Endometrium (tissue), 2 donors: ENCODE measurements at regions not wholly inside any gene's neighbourhood (a gene's known extent, or its start where the extent isn't known, plus 50 kb on each side); places are given as distances from the start of the nearest gene placed in this dataset.

Experiments
- FAIRE-seq: peaks from 2 replicates; lab custom pipeline; 2012; peaks lifted over from hg19 to GRCh38; lab: Jason Lieb, UNC
- donor health status: control.
- donor health status: control.

DNA sequence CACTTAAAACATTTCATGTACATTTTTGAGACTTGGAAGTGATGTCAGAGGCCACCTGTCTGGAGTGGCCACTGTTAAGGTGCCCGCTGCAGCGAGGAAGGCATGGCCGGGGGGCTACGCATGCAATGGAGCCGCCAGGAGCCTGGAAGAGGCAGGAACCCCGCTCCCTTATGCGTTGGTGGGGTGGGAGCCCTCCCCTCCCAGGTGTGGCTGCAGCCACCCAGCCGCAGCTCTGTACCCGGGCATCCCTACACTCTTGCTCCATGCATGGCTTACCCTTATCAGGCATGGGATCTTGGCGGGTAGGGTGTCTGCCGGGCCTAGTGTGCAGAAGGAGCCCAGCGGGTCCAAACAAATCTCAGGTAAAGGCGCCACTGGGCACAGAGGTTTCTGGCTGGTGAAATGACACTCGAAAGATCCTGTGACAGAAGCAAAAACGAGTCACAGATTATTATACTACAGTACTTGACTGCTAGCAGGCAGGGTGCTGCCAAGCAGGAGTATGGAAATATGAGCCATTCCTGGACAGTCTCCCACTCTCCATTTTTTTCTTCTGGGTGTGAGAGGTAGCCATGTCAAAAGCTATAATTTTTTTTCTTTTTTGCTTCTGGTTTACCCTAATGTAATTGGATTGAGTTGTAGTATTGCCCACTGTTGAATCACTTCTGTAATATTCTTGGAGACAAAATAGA is 1606.3 kb upstream of the MIR17HG start:
- no peak for FAIRE-seq

- no peak for FAIRE-seq
These were observed 1600.9 kb upstream of the MIR17HG start for GRCh38 chr13:89746554-89746953.

- FAIRE-seq: no peak
These were observed 1598.8 kb upstream of the MIR17HG start for GRCh38 chr13:89748716-89749115.

DNA sequence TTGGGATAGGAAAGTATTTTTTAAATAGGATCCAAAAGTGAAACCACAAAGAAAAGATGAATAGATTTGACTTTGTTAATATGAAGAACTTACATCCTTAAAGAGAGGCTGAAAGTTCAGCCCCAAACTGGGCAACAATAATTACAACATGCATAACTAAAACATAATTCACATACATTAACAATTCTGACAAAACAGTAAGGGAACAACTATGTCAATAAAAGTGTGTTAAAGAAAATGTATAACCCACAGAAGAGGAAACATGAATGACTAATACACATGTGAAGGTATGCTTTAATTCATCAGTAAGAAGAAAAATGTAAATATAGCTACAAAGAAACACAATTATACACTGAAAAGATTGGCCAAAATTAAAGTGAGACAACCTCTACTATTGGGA is 1597.6 kb upstream of the MIR17HG start:
- FAIRE-seq: no peak

DNA sequence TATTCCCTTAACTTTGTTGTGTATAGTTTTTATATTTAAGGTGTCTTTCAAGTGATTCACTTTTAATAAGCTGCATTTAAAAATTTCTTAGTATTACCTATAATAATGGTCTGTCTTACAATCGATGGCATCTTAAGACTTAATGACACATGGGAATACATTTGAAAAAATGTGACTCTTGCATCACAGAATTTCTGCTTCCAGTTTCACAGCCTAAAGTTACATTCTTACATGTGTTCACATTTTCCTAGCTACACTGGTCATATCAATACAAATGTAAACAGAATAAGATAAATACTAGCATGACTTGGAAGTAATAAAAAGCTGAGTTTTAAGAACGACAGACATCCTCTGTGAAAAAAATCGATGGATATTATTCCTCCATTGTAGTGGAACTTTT is 1597.1 kb upstream of the MIR17HG start:
- no peak for FAIRE-seq

- no peak for FAIRE-seq
These were observed 1596.0 kb upstream of the MIR17HG start for GRCh38 chr13:89751432-89751930.

GRCh38 chr13:89752394-89752793 is 1595.1 kb upstream of the MIR17HG start:
- no peak for FAIRE-seq

- no peak for FAIRE-seq
These were observed 1591.6 kb upstream of the MIR17HG start for GRCh38 chr13:89755729-89756492.

- FAIRE-seq: no peak
These were observed 1584.5 kb upstream of the MIR17HG start for GRCh38 chr13:89763005-89763404.

GRCh38 chr13:89783221-89783755 is 1564.2 kb upstream of the MIR17HG start:
- FAIRE-seq: no peak

DNA sequence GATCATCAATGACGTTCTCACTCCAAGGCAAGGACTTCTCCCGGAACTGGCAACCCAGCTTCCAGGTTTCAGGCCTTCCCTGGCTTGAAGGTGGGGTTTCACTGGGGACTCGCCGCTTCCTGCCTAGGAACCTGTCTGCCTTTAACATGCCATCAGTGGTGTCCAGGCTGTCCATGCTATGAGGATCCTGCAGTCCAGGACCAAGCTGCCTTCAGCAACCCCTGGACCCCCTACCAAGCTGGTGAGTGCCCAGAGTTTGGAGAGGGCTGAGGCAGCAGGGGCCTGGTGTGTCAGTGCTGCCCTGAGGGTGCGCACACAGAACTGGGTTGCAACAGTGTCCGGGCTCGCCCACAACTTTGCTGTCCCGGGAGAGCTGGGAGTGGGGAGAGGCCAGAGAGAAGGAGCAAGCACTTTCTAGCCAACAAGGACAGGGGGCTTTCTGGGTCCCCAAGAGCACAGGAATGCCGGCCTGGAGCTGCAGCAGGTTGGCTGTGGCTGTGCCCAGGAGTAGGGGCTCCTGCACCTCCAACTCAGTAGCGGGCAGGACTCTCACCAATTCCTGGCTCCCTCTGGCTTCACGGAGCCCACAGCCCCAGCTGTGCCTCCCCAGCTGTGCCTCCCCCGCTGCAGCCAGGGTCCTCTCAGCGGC is 1563.2 kb upstream of the MIR17HG start:
- no peak for FAIRE-seq

DNA sequence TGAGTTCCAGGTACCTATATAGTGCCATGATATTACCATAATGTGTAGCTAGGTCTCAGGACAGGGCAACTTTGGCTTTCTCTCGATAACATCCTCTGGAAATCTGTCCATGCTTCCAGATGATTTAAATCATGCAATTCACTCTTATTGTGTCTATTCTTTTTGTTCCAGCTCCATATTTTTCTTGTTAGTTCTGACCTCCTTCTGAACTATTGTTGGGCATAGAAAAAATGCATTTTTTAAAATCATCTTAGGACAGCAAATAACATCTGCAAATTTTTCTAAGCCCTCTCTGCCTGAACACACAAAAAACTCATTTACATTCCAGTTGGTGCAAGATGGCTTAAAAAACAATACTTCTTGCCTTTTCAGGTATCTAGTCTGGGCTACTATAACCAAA is 1561.0 kb upstream of the MIR17HG start:
- FAIRE-seq: no peak

GRCh38 chr13:89790696-89791095 is 1556.8 kb upstream of the MIR17HG start:
- FAIRE-seq: no peak

DNA sequence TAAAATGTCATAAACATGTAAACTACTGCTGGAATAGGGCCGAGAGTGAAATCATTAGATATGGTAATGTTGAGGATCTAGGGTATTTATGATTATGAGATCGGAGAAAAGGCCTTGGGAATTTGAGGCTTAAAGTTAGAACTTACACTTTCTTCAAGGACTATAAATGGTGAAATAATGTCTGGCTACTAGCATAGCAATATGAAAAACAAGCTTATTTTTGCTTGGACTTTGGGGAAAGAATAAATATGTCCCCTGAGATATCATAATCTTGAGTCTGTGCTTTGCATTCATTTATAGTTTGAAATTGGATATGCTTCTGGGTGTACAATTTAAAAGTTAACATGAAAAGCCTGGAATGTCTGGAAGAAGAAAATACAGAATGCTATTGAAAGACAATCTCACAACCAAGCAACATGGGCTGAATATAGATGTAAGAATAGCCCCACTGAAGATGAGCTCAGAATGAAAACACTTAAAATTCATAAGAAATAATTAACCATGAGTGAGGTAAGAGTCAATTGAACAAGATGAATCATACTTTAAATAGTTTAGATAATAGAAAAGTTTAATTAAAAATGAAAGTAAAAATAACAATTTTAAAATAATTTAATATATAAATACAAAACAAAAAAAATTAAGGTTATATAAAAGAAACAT is 1555.4 kb upstream of the MIR17HG start:
- FAIRE-seq: peak; percentile 89

DNA sequence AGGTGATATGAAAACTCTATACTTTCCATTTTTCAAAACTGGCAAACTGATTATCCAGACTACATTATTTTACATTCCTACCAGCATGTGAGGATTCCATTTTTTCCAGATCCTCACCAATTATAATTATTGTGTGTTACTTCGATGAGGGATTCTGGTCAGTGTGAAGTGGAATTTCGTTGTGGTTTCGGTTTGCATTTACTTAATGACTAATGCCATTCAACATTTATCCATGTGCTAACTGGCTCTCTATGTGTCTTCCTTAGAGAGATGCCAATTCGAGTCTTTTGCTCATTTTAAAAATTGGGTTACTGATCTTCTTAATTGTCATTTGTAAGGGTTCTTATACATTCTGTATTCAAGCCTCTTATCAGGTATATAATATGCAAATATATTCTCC is 1551.3 kb upstream of the MIR17HG start:
- FAIRE-seq: no peak

- no peak for FAIRE-seq
These were observed 1543.6 kb upstream of the MIR17HG start for GRCh38 chr13:89803839-89804238.

GRCh38 chr13:89806594-89806993 is 1540.9 kb upstream of the MIR17HG start:
- no peak for FAIRE-seq

DNA sequence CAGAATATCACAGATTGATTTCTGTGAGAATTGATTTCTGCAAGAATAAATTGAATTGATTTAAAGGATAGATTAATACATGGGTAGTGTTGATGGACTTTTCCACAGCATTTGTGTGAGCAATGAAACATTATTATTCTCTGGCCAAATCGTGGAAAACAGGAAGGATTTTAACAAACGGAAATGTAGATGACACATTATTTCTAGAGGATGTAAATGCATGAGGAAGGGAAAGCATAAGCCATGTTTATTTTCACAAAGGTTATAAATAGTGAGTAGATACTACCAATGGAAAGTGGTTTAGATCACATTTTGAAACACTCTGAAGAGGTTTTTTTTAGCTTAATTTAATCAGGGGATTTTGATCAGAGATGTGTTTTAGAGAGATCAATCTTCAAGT is 1534.6 kb upstream of the MIR17HG start:
- no peak for FAIRE-seq

- no peak for FAIRE-seq
These were observed 1531.1 kb upstream of the MIR17HG start for GRCh38 chr13:89816404-89816803.

DNA sequence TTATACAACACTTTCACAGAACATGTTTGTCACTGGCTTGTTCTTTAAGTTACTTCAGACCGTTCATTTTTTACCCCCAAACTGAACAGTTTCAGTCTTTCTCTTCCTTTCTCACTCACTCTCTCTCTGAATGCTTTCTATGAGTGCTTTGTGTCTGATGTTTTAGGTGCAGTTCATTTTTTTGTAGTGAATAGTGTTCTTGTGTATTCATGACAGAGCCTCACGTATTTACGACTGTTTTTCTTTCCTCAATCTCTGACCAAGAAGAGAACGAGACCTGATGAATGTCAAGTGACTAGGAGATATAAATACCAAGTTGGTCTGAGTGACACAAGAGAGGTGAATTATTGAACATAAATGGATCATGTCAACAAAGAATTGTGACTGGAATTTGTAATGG is 1525.0 kb upstream of the MIR17HG start:
- no peak for FAIRE-seq

GRCh38 chr13:89827552-89827951 is 1519.9 kb upstream of the MIR17HG start:
- FAIRE-seq: no peak

GRCh38 chr13:89828506-89828905 is 1519.0 kb upstream of the MIR17HG start:
- no peak for FAIRE-seq
